ENCODE measurements at regions not wholly inside any gene's neighbourhood (a gene's known extent, or its start where the extent isn't known, plus 50 kb on each side); places are given as distances from the start of the nearest gene placed in this dataset.

DNA sequence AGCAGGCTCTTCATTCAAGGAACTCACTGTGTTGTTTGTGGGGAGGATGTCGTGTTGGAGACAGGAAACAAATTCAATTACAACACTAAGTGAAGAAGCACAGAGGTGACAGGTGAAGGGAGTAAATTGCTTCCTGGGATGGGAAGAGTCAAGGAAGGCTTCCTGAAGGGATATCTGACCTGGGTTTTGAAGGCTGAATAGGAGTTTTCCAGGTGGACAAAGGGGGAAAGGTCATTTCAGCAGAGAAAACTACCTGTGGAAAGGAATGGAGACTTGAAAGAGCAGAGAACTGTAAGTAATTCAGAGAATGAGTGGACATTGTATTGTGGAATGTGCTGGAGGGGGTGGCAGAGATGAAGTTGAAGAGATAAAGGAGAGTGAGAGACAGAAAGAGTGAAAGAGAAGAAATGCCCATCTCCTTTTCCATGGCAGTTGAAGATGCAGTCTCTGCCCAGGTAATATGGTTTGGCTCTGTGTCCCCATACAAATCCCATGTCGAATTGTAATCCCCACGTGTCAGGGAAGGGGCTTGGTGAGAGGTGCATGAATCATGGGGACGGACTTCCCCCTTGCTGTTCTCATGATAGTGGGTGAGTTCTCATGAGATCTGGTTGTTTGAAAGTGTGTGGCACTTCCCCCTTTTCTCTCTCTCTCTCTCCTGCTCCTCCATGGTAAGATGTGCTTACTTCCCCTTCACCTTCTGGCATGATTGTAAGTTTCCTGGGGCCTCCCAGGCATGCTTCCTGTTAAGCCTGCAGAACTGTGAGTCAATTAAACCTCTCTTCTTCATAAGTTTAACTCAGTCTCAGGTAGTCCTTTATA, 205.7 kb upstream of the BCOR start:
- DNase-seq: no peak

DNA sequence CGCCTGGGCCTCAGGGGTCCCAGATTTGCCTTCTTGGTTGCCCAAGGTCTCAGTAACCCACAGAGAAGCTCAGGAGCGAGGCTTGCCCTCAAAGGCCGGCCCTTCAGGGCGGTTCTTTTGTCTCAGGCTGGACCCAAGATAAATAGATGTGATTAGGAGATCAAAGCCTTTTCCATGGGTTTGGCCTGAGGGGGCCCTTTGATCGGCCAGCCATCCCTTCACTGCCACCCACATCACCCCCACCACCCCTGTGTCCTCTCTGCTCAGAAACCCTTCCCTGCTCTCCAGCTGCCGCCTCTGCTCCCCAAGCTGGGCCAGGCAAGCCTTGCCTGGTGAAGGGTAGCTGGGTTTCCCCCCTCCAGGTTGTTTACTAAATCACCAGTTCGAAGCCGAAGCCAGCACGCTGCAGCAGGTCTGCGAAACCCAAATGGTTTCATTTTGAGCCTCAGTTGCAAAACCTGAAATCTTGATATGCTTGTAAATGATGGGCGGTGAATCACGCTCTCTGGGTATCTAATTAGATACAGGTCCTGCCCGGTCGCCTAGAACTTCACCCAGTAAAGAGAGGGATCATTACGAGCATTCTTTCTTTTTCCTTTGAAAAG, 202.6 kb upstream of the BCOR start:
- DNase-seq: no peak

DNA sequence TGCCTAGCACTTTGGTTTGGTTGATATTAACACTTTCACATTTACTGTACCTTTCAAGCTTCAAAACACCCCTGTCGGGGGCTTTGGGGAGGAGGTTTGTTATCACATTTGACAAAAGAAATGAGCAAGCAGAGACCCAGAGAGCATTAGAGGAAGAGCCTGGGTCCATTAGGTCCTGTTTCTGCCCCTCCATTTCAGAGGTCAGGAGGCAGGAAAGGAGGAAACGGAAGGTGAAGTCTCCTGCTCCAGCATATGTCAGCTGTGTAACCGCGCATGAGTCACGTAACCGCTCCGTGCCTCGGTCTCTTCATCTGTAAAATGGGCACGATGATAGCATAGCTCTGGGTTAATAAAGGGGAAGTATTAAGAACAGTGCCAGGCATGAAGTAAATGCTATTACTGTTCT, 201.9 kb upstream of the BCOR start:
- no peak for DNase-seq

DNA sequence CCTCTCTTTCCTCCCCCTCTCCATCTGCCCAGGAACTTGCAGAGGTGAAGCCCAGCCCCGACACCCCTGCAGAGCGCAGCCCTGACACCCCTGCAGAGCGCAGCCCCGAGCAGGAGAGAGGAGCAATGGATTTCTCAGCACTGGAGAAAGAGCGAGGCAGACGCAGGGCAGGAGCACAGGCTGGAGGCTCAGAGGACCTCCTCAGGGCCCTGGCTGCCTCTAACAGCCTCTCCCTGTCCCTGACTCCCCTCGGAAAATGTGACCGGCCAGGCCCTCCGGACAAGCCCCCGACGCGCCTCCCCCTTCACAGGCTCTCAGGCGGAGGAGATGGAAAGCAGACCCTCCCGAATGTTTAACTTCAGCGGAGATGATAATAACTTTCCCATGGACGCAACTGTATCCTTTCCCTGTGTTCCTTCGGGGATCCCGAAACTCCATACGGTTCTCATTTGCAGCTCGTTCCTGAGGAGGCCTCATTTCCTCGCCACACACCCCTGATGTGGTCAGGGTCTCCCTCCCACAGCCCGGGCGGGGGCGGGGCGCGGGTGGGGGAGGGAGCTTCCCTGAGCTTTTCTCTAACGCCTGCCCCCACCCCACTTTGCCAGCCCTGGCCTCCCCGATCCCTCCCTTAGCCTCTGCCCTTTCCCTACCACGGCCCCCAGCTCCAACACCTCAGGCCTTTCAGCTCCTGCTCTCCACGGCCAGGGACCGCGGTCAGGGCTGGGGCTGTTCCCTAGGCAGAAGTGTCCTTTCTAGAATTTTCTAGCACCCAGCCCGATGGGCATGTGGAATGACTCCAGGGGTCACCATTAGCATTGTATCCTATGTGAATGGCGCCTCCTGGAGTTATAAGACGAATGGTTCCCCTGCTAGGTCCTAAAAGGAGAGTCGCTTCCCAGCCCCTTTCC, 201.1 kb upstream of the BCOR start:
- DNase-seq: peak in 1 of 2 experiments; percentile 0

DNA sequence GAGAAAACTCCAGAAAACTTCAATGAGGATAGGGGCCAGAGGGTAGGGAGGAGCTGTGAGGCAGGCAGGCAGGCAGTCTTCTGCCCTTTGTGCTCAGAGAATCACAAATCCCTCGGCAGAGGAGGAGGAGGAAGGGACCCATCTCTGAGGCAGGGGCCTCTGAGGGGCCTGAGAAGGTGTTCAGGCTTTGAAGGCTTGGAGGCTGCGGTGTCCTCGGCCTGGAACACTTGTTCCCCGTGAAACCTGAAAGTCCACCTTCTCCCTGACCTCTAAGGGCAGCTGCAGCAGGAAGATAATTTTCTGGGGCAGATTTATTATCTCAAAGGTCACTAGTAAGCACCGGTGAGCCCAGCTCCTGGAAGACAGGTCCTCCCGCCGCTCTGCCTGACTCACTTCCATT, 200.3 kb upstream of the BCOR start:
- DNase-seq: no peak

DNA sequence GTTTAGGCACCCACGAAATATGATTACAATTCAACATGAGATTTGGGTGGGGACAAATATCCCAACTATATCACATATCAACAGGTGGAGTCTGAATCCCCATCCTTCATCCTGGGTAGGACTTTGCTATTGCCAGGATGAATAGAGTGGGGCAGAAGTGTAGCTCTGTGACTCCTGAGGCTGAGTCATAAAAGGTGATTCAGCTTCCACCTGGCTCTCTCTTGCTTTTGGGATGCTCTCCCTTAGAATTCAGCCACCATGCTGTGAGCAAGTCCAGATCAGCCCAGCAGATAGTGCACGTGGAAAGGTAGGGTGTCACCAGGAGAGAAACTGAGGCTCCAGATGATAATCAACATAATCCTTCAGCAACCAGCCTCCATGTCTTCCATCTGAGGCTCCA, 193.8 kb upstream of the BCOR start:
- no peak for DNase-seq

DNA sequence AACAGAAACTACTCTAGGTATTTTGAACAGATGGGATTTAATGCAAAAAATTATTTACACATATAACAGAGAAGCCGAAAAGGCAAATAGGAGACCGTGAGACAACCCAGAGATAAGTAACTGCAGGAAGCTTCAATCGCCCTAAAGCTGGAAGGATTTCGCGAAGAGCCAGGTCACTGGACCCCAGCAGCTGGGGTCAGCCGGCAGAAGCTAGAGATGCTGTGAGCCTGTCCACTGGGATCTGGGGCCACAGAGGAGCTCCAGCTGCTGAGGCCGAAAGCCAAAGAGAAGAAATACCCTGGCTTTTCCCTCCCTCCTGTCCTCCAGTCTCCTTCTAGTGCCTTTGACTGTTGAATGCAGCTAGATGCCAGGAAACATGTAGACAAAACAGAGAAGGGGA, 192.8 kb upstream of the BCOR start:
- no peak for DNase-seq

DNA sequence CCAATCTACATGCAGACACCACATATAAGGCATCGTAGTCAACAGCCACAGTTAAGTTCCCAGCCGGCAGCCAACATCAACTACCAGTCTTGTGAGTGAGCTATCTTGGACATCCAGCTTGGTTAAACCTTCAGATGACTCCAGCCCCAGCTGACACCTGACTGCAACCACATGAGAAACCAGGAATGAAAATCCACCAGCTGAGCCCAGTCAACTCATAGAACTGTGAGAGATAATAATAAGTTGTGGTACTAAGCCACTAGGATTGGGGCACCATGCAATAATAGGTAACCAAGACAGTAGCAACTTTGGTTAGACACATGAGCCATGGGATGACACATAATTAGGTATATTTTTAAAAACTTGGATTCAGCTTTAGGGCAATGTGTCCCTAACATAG, 188.1 kb upstream of the BCOR start:
- no peak for DNase-seq

DNA sequence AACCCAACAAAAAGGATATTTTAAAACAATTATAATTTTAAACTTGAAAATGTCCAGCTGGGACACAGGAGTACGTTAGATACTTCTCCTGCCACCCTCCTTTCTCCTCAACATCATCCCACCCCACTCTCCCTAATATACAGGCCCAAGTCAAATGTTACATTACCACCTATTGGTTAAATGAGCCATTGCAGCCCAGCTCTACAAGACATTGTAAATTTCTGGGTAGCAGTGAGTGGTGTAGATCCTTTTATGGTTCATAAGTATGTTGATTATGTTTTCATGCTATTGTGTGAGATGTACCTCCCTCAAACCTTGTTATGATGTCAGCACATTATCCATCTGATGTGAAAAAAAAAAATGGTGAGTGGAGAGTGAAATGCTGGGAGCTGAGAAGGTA, 187.1 kb upstream of the BCOR start:
- DNase-seq: no peak

DNA sequence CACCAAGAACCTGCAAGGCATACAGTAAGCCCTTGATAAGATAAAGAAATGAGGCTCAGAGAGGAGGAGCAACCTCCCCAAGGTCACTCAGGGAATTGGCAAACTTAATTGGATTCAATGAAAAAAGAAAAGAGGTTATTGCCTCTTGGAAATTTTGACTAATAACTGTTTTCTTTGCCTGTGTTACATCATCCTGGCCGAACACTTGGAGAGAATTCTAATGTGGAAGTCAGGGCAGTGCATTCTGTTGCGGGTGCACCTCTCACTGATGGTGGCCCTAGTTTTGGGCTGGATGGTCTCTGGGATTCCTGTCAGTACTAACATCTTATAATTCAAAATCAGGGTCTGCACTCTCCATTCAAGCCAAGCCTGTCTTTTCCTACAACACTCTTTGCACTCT, 186.2 kb upstream of the BCOR start:
- no peak for DNase-seq

DNA sequence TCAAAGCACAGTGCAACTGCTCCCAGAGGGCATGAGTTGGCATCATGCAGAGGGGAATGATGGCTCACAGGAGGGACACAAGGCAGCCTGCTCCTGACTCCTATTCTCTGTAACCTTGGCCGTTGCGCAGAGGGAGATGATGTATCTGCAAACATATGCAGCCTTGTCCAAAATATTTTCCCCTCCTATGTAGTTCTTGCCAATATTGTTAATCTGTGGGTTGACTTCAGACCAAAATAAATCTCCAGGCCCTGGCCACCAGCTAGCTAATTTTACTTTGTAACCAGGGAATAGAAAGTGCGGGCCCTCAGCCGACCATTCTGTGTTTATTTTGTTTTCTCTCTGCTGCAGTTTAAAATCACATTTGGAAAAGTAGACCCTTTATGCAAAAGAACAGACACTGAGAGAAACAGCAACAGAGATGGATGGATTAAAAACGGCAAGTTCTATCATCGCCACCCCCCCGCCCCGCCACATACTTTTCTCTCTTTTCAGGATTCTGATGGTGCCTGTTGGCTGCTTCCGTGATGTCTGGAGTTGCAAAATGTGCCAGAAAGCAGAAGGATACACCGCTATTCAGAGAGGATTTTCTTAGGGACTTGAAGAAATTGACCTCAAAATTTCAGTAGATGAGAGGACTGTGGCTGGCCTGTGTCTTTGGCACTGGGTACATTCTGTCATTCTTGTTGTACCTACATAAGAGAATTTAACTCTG, 185.3 kb upstream of the BCOR start:
- no peak for DNase-seq

DNA sequence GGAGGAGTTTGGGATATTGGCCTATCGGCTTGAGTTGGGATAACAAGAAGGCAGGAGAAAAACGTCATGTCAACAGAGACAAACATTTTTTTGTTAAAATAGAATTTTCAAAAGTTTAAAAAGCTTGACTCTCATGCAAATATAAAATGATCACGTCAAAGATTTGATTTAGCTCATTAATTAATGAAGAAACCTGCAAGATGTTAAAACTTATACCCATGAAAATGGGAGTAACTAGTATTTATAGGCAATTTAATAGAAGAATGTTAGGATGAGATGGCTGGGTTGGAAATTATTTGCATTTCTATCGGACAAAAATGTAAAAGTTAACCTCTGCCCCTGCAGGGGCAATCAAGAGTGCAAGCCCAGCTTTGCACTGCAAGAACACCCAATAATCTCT, 184.6 kb upstream of the BCOR start:
- no peak for DNase-seq

DNA sequence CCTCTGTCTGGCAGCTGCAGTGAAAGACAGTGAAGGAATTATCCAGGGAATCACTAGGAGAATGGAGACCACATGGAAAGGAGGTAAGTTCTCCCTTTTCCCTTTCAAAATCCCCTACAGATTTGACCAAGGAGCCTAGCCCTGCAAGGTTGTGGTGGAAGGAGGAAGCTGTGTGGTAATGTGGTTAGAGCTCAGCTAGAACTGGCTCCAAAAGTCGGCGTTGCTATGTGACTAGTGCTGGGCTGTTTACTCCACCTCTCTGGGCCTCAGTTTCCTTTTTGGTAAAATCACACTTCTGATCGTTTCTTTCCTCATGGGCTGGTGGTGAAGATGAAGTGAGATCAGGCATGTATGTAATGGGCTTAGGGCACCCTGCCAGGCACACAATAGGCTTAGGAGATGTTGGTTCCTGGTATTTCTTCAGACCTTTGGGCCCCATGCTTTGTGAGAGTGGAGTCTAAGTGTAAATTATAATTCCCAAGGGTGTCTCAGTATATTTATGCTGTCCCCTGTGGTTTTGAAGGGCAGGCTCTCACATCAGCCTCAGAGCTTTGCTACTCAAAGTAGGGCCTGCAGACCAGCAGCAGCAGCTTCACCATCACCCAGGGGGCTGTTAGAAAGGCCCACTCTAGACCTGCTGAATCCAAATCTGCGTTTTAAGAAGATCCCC, 183.7 kb upstream of the BCOR start:
- no peak for DNase-seq

DNA sequence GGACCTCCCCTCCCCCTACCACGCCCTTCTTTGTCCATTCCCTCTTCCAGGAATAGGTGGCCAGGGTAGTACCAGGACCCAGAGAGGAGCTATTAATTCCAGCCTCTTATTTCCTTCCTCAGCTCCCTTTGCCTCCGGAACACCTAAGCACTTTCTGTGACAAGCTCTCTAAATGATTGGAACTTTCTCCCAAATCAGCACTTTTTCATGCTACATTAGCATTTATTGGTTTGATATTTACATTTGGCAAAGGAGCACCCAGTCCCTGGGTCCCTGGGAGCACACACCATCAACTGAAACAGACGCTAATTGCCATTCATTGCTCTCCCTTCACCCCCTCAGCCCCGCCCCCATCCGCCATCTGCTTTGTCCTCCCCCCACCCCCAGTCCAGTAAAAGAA, 182.0 kb upstream of the BCOR start:
- no peak for DNase-seq

DNA sequence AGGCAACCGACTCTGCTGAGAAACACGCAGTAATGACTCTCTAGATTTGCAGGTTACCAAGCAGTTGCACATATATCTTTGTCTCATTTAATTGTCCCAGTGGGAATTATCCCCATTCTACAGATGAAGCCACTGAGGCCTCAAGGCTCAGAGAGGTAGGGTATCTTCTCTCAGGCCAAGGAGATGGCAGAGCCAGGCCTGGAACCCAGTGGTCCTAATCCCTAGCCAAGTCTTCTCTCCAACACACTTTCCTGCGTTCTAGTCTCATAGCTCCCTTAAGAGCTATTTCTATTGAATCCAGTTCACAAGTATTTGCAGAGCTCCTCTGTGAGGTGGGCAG, 181.3 kb upstream of the BCOR start:
- DNase-seq: no peak

DNA sequence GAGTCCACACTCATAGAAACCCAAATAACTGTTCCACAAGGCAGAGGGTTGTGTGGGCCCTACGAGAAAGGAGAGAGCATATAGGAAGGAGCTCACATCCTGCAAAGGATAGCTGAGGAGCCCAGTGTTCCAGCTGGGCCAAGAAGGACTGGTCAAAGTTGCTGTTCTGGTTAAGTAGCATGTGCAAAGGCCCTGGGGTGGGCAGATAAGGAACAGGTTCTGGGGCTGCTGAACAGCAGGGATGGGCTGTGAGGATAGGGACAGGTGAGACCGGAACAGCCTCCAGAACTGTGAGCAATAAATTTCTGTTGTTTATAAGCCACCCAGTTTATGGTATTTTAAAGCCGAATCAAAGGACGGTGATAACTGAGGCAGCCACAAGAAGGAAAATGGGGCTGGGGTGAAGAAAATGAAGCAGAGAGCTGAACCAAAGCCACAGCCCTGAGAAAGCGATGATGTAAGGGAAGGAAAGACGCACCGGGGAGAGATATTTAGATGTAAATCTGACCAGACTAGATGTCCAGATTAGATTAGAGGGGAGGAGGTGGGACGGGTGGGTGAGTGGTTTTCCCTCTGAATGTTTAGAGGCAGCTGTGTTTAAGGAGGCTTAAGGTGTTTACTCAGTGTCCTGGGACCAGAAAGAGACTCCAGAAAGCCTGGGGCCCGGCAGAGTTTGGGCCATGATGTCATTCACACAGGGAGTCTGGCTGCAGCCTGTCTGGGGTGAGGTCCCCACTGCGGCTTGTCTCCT, 180.8 kb upstream of the BCOR start:
- DNase-seq: no peak

DNA sequence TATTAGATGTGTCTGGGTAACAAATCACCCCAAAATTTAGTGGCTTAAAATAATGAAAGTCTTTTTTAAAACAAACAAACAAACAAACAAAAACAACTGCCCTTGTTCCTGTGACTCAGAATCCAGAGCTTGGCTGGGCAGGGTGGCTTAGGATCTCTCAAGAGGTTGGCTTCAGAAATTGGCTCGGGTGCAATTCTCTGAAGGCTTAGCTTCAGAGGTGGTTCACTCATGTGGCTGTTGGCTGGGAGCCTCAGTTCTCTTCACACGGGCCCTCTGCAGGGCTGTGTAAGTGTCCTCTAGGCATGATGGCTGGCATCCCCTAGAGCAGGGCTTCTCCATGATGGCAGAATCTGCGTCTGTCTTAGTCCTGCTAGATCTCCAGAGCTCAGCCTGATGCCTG, 179.9 kb upstream of the BCOR start:
- DNase-seq: no peak

DNA sequence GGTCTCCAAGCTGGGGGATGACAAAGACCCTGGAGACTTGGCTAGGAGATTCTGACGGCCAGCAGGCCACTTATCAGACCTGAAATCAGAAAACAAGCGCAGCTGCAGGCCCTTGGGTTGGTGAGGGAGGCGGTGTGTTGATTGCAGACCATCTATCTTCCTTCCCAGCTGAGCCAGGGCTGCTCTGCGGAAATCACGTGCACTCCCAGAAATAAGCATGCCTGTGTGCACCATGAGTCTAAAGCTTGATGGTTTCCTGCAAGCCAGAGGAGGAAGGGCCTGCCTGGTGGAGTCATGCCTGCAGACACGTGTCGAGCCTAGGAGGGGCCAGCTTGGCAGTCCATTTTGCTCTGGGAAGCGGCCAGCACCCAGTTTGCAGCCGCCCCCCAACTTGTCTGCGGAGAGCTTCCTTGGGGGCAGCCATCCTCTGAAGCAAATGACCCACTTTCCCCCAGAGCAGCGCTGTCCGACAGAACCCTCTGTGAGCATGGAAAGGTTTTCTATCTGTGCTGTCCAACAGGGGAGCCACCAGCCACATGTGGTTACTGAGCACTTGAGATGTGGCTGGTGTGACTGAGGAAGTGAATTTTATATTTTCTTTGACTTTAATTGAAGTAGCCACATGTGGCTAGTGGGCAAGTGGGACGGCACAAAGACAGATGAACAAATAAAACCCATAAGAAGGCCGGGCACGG, 175.7 kb upstream of the BCOR start:
- DNase-seq: no peak

DNA sequence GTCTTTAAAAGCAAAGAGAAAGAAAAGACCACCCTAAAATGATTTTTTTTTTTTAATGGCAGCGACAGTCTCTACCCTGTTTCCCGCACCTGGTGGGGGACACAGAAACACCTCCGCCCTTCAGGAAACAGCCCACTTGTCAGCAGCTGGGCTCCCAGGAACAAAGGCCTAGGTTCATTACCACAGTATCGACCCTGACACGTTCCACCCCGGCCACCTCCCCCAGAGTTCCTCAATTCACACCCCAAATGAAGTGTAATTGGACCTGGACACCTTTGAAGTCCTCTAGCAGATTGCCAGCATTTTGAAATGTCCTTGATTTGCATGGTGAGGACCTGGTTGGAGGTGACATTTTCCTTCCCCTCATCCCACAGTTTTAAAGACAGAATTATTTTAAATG, 175.0 kb upstream of the BCOR start:
- DNase-seq: no peak

DNA sequence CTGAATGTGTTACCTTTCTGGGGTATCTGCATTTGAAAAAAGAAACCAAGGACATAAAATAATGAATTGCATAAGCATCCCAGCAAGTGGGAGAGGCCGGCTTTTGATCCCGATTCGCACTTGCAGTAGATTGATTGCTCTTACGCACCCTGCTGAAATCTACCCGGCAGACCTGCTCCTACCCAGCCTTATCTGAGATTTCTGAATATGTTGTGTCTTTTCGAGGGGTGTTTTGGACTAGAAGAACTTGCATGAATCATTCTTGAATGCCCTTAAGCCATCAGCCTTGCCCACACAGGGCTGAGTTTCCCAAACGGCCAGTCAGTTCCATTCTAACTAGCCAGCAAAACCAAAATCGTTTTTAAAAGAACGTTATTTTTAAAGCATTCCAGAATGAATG, 174.4 kb upstream of the BCOR start:
- no peak for DNase-seq

DNA sequence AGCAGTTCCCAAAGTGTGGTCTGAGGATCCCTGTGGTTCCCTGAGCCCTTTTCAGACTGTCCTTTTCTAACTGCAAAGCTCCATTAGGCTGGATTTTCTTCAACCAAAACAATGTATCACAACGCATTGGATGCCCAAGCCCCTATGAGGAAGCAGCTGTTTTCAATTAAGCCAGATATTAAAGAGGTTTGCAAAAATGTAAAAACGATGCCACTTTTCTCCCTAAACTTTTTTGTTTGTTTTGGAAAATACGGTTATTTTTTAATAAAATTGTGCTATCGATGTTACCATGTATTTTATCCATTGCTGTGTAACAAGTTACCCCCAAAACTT, 170.4 kb upstream of the BCOR start:
- no peak for DNase-seq
